ENCODE measurements at regions not wholly inside any gene's neighbourhood (a gene's known extent, or its start where the extent isn't known, plus 50 kb on each side); places are given as distances from the start of the nearest gene placed in this dataset.

- Mint-ChIP-seq H3K36me3 (ENCODE audit: low read depth) (no peaks in the 10 kb centered on the region), H3K27me3 (ENCODE audit: insufficient read depth) (no peaks in the 10 kb centered on the region), H3K9me3 (no peaks in the 10 kb centered on the region), H3K27ac (no peak overlapping the region), H3K4me1 (ENCODE audit: low read depth) (no peaks in the 10 kb centered on the region), H3K4me3 (no peak overlapping the region)
- no peak for DNase-seq (ENCODE audit: low spot score)
- intact Hi-C loops (cut with micrococcal nuclease): no loop called here
Observed at GRCh38 chr2:122148128-122148767, 392.8 kb downstream of the TSN start.

DNA sequence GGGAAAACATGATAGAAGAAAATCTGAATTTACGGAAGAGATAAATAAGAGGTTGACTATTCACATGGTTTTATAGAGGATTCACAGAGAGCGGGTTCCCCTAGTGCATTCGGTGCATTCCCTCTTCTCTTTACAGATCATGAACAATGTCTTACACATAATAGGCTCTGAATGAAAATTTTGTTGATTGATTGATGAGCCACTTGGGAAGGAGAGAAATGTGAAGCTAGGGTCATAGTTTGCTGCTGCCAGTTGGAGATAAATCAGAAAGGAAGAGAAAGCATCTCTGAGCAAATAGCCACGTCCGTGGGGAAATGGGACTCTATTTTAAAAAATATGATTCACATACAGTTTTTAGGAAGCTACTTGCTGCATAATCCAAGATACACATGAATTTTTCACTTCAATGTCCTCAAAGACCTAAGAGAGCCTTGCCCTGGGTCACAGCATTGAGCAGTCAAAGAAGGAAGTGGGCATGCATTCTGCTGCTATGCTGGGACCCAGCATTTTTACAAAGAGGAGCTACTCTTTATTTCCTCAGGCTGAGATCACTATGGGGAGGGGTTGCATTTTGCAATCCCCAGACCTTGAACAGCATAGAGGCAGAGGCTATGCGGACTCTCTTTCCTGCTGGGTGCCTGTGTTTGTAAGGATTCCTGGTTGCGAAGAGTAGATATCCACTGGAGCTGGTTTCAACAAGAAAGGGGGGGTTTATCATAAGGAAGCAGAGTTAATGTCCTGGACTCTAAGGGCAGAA lies 395.3 kb downstream of the TSN start:
- Mint-ChIP-seq H3K27ac (no peak overlapping the region), H3K9me3 (no peaks in the 10 kb centered on the region), H3K36me3 (ENCODE audit: low read depth) (no peaks in the 10 kb centered on the region), H3K4me1 (ENCODE audit: low read depth) (no peaks in the 10 kb centered on the region), H3K4me3 (no peak overlapping the region), H3K27me3 (ENCODE audit: insufficient read depth) (no peaks in the 10 kb centered on the region)
- no peak for DNase-seq (ENCODE audit: low spot score)
- intact Hi-C loops (cut with micrococcal nuclease): no loop called here

DNA sequence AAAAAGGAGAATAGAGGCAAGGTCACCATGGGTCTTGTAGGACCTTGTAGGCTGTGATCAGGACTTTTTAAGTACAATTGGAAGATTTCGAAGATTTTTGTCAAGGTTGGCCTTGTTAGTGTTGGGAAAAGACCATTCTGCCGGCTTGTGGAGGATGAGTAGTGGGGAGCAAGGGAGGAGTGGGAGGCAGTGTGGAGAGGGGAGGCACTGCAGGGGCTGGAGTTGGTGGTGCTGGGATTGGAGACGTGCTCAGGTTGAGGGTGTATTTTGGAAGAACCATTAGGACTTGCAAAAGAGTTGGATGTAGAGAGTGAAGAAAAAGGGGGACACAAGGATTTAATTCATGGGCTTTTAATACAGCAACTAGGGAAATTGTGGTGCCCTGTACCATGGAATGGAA lies 397.1 kb downstream of the TSN start:
- intact Hi-C loops (cut with micrococcal nuclease): no loop called here
- Mint-ChIP-seq H3K9me3 (no peaks in the 10 kb centered on the region), H3K4me1 (ENCODE audit: low read depth) (no peaks in the 10 kb centered on the region), H3K27ac (no peak overlapping the region), H3K27me3 (ENCODE audit: insufficient read depth) (no peaks in the 10 kb centered on the region), H3K4me3 (no peak overlapping the region), H3K36me3 (ENCODE audit: low read depth) (no peaks in the 10 kb centered on the region)
- no peak for DNase-seq (ENCODE audit: low spot score)

DNA sequence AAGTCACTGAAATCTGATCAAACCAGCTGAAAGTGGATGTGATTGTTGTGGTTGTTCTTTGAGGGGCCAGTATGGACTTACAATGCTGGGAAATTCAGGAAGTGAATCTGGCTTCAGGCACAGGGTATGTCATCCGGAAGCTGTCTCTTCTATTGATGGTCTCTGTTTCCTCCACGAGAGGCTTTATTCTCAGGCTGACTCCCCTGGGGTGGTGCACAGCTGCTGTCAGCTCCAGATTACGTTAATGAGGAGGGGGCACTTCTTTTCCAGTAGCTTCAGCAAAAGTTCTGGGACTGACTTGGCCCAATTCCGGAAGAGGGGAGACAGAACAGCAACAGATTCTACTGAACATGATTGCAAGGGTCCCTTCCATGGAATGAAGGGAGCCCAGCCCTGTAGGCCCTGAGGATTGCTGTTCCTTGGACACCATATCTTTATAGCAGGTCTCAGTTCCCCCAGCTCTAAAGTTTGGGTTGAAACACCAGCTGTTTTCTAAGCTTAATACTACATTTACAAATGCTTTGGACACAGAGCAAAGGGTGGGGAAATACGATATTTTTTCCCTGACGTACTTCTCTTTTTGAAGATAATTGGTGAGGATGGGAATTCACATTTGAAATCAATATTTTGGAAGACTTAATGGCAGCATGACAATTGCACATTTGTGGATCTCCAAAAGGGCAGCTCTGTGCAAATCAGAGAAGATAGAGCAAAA lies 400.9 kb downstream of the TSN start:
- Mint-ChIP-seq H3K36me3 (ENCODE audit: low read depth) (no peaks in the 10 kb centered on the region), H3K27ac (no peak overlapping the region), H3K9me3 (no peaks in the 10 kb centered on the region), H3K4me3 (no peak overlapping the region), H3K27me3 (ENCODE audit: insufficient read depth) (no peaks in the 10 kb centered on the region), H3K4me1 (ENCODE audit: low read depth) (no peaks in the 10 kb centered on the region)
- intact Hi-C loops (cut with micrococcal nuclease): no loop called here
- DNase-seq (ENCODE audit: low spot score): no peak

- Mint-ChIP-seq H3K27ac (no peak overlapping the region), H3K27me3 (ENCODE audit: insufficient read depth) (no peaks in the 10 kb centered on the region)
Observed at GRCh38 chr2:122157158-122157557, 401.7 kb downstream of the TSN start.

DNA sequence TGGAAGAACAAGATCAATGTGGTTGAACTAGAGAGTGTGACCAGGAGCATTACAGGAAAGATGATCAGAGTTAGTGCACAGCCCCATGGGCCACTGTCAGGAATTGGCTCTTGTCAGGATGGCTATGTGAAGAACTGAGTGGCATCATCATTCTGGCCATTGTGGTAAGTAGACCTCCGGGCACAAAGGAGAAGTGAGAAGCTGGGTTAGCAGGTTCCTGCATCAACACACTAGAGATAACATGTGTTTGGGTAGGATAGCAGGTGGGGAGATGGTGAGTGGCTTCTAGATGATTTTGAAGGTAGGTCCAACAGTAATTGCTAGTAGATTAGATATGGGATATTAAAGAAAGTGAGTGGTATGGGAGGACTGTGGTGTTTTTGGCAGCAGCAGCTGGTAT lies 408.2 kb downstream of the TSN start:
- H3K27me3 Mint-ChIP-seq (ENCODE audit: insufficient read depth): no peaks in the 10 kb centered on the region
- no peak for DNase-seq (ENCODE audit: low spot score)
- no peaks in the 10 kb centered on the region for H3K36me3 Mint-ChIP-seq (ENCODE audit: low read depth)
- H3K4me1 Mint-ChIP-seq (ENCODE audit: low read depth): no peaks in the 10 kb centered on the region
- H3K9me3 Mint-ChIP-seq: no peaks in the 10 kb centered on the region
- H3K4me3 Mint-ChIP-seq: no peak overlapping the region
- H3K27ac Mint-ChIP-seq: no peak overlapping the region
- intact Hi-C loops (cut with micrococcal nuclease): no loop called here

More at GRCh38 chr2:122157158-122157557, 401.7 kb downstream of the TSN start:
- Mint-ChIP-seq H3K4me3 (no peak overlapping the region), H3K4me1 (ENCODE audit: low read depth) (no peaks in the 10 kb centered on the region), H3K9me3 (no peaks in the 10 kb centered on the region), H3K36me3 (ENCODE audit: low read depth) (no peaks in the 10 kb centered on the region)
- intact Hi-C loops (cut with micrococcal nuclease): no loop called here
- no peak for DNase-seq (ENCODE audit: low spot score)

DNA sequence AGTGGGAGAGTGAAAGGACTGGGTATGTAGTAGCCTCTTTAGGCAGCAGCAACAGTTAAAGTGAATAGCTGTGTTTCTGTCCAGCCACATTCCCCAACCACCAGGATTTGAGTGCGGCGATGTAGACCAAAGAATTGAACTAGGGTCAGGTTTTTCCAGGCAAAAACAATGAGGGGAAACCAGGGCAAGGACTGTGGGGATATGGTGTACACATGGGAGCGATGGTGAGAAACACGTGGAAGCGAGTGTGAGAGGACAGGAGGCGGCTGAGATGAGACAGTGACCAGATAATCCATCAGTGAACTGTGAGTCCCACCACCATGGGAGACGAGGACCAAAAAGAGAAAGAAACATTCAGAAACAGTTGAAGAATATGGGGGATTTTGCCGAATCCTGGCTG lies 409.5 kb downstream of the TSN start:
- DNase-seq (ENCODE audit: low spot score): no peak
- Mint-ChIP-seq H3K27ac (no peak overlapping the region), H3K4me1 (ENCODE audit: low read depth) (no peaks in the 10 kb centered on the region), H3K4me3 (no peak overlapping the region), H3K36me3 (ENCODE audit: low read depth) (no peaks in the 10 kb centered on the region), H3K9me3 (no peaks in the 10 kb centered on the region), H3K27me3 (ENCODE audit: insufficient read depth) (no peaks in the 10 kb centered on the region)
- intact Hi-C loops (cut with micrococcal nuclease): no loop called here

- Mint-ChIP-seq H3K9me3 (no peaks in the 10 kb centered on the region), H3K27me3 (ENCODE audit: insufficient read depth) (no peaks in the 10 kb centered on the region), H3K4me3 (no peak overlapping the region), H3K4me1 (ENCODE audit: low read depth) (no peaks in the 10 kb centered on the region), H3K36me3 (ENCODE audit: low read depth) (no peaks in the 10 kb centered on the region), H3K27ac (no peak overlapping the region)
- no peak for DNase-seq (ENCODE audit: low spot score)
- intact Hi-C loops (cut with micrococcal nuclease): no loop called here
Observed at GRCh38 chr2:122166820-122167219, 411.4 kb downstream of the TSN start.

- intact Hi-C loops (cut with micrococcal nuclease): no loop called here
- Mint-ChIP-seq H3K4me1 (ENCODE audit: low read depth) (no peaks in the 10 kb centered on the region), H3K27me3 (ENCODE audit: insufficient read depth) (no peaks in the 10 kb centered on the region)
Observed at GRCh38 chr2:122167515-122167914, 412.1 kb downstream of the TSN start.

GRCh38 chr2:122168799-122169198 lies 413.3 kb downstream of the TSN start:
- no peaks in the 10 kb centered on the region for H3K4me1 Mint-ChIP-seq (ENCODE audit: low read depth)
- no peak for DNase-seq (ENCODE audit: low spot score)
- no peaks in the 10 kb centered on the region for H3K36me3 Mint-ChIP-seq (ENCODE audit: low read depth)
- no peaks in the 10 kb centered on the region for H3K27me3 Mint-ChIP-seq (ENCODE audit: insufficient read depth)
- intact Hi-C loops (cut with micrococcal nuclease): no loop called here
- H3K27ac Mint-ChIP-seq: no peak overlapping the region
- no peaks in the 10 kb centered on the region for H3K9me3 Mint-ChIP-seq
- no peak overlapping the region for H3K4me3 Mint-ChIP-seq

More at GRCh38 chr2:122167515-122167914, 412.1 kb downstream of the TSN start:
- Mint-ChIP-seq H3K9me3 (no peaks in the 10 kb centered on the region), H3K27ac (no peak overlapping the region), H3K36me3 (ENCODE audit: low read depth) (no peaks in the 10 kb centered on the region), H3K4me3 (no peak overlapping the region)
- DNase-seq (ENCODE audit: low spot score): no peak

DNA sequence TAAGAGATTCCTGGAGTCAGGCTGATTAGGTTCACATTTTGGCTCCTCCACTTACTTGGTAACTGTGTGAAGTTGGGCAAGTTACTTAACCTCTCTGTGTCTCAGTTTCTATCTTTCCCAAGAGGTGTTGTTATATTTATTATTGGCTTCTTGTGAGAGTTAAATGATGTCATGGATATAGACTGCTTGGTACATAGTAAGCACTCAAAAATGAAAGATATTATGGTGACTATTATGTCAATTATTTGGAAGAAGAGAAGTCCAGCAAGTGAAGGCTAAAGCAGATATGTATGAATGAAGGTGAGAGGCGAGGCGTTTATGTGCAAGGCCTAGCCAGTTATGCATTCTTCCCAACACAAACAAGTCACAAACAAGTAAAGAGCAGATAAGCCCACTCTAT lies 417.4 kb downstream of the TSN start:
- Mint-ChIP-seq H3K9me3 (no peaks in the 10 kb centered on the region), H3K27me3 (ENCODE audit: insufficient read depth) (no peaks in the 10 kb centered on the region), H3K27ac (no peak overlapping the region), H3K4me1 (ENCODE audit: low read depth) (no peaks in the 10 kb centered on the region), H3K36me3 (ENCODE audit: low read depth) (no peaks in the 10 kb centered on the region), H3K4me3 (no peak overlapping the region)
- intact Hi-C loops (cut with micrococcal nuclease): no loop called here
- no peak for DNase-seq (ENCODE audit: low spot score)

DNA sequence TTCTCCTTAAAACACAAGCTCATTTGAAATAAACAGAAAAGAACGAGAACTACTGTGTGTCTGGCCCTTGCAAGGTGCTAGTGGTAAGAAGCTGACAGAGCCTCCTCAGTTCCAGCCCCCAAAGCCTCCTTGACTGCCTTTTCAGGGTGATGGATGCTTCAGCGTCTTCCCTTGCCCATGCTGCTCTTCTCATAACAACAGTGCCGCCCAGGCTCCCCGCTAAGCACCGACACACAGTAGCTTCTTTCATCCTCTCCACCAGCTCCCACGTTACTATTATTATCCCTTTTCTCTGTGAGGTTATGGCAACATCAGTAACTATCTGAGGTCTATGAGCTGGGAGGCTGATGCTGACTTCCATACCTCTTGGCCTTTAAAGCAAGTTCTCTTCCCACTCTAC lies 418.6 kb downstream of the TSN start:
- no peak for DNase-seq (ENCODE audit: low spot score)
- Mint-ChIP-seq H3K27me3 (ENCODE audit: insufficient read depth) (no peaks in the 10 kb centered on the region), H3K36me3 (ENCODE audit: low read depth) (no peaks in the 10 kb centered on the region), H3K4me1 (ENCODE audit: low read depth) (no peaks in the 10 kb centered on the region), H3K27ac (no peak overlapping the region), H3K9me3 (no peaks in the 10 kb centered on the region), H3K4me3 (no peak overlapping the region)
- intact Hi-C loops (cut with micrococcal nuclease): no loop called here

GRCh38 chr2:122179492-122180165 lies 424.2 kb downstream of the TSN start:
- no peaks in the 10 kb centered on the region for H3K4me1 Mint-ChIP-seq (ENCODE audit: low read depth)
- no peak overlapping the region for H3K4me3 Mint-ChIP-seq
- no peaks in the 10 kb centered on the region for H3K9me3 Mint-ChIP-seq
- no peaks in the 10 kb centered on the region for H3K36me3 Mint-ChIP-seq (ENCODE audit: low read depth)
- no peak overlapping the region for H3K27ac Mint-ChIP-seq
- intact Hi-C loops (cut with micrococcal nuclease): no loop called here
- DNase-seq (ENCODE audit: low spot score): no peak
- no peaks in the 10 kb centered on the region for H3K27me3 Mint-ChIP-seq (ENCODE audit: insufficient read depth)
